ENCODE measurements at regions not wholly inside any gene's neighbourhood (a gene's known extent, or its start where the extent isn't known, plus 50 kb on each side); places are given as distances from the start of the nearest gene placed in this dataset.

DNA sequence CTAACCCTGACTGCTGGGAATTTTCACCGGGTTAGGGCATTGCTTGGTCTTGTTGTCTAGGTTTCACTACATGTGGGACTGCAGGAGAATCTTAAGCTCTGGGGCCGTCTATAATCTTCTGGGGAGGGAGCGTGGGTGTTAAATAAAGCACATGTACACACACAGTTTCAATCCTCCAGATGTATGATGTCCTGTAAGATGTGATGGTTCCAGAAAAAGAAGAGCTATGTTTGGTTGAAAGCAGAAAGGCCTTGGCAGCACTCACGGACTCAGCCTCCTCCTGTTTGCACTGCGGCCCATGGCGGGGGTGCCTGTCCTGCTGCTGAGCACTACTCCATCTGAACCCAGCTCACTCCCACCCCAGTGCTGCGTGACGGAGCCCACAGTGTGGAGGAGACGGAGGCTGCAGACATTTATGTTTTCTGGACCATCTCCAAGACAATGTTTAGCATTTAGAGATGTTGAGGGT, 343.5 kb downstream of the TEX29 start:
- no peaks in the 10 kb centered on the region for H3F3A ChIP-seq (replicated peaks; ENCODE audit: insufficient read depth)
- H3K4me1 ChIP-seq (ENCODE audit: control insufficient read depth in 1 of 2, insufficient read depth in 2 of 2, low read depth in 1 of 2, low read length in 1 of 2), result no peaks in the 10 kb centered on the region
- H3K4me2 ChIP-seq, result no peak overlapping the region
- no peaks in the 10 kb centered on the region for H3K36me3 ChIP-seq (replicated peaks in 1 of 2; ENCODE audit: control insufficient read depth in 1 of 2, insufficient read depth in 2 of 2, low read length in 1 of 2)
- H2AFZ ChIP-seq (ENCODE audit: low read depth), result no peak overlapping the region
- H3K27me3 ChIP-seq (ENCODE audit: insufficient read depth), result no peaks in the 10 kb centered on the region
- H3K4me3 ChIP-seq (ENCODE audit: low read depth in 2 of 2, low read length in 1 of 2), result no peak overlapping the region
- TF ChIP-seq YY1 (IDR thresholded peaks at IDR 0.05; ENCODE audit: low read depth) (no peak), SIN3A (IDR thresholded peaks at IDR 0.05; ENCODE audit: borderline replicate concordance, low read depth, low read length) (no peak), POLR2AphosphoS5 (IDR thresholded peaks at IDR 0.05; ENCODE audit: low read depth, low read length) (no peak), RFX5 (IDR thresholded peaks at IDR 0.05; ENCODE audit: low read length) (no peak), FOXM1 (IDR thresholded peaks at IDR 0.05; ENCODE audit: low read depth) (no peak), FOSL2 (IDR thresholded peaks at IDR 0.05; ENCODE audit: borderline replicate concordance, low read depth) (no peak), TCF12 (IDR thresholded peaks at IDR 0.05) (no peak), JUND (IDR thresholded peaks at IDR 0.05) (no peak), TAF1 (IDR thresholded peaks at IDR 0.05; ENCODE audit: borderline replicate concordance, low read depth, low read length) (no peak), GATA2 (CRISPR knock-in tag; IDR thresholded peaks at IDR 0.05) (no peak), RCOR1 (IDR thresholded peaks at IDR 0.05; ENCODE audit: low read length) (no peak), FOXJ3 (CRISPR knock-in tag; IDR thresholded peaks at IDR 0.05) (no peak)
- TF ChIP-seq, protein P1, sequence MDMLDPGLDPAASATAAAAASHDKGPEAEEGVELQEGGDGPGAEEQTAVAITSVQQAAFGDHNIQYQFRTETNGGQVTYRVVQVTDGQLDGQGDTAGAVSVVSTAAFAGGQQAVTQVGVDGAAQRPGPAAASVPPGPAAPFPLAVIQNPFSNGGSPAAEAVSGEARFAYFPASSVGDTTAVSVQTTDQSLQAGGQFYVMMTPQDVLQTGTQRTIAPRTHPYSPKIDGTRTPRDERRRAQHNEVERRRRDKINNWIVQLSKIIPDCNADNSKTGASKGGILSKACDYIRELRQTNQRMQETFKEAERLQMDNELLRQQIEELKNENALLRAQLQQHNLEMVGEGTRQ (IDR thresholded peaks at IDR 0.05; ENCODE audit: borderline replicate concordance, low read depth, low read length), result no peak
- TF ChIP-seq, protein P2, sequence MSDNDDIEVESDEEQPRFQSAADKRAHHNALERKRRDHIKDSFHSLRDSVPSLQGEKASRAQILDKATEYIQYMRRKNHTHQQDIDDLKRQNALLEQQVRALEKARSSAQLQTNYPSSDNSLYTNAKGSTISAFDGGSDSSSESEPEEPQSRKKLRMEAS (IDR thresholded peaks at IDR 0.05; ENCODE audit: low read depth), result no peak
- TF ChIP-seq, protein P3, sequence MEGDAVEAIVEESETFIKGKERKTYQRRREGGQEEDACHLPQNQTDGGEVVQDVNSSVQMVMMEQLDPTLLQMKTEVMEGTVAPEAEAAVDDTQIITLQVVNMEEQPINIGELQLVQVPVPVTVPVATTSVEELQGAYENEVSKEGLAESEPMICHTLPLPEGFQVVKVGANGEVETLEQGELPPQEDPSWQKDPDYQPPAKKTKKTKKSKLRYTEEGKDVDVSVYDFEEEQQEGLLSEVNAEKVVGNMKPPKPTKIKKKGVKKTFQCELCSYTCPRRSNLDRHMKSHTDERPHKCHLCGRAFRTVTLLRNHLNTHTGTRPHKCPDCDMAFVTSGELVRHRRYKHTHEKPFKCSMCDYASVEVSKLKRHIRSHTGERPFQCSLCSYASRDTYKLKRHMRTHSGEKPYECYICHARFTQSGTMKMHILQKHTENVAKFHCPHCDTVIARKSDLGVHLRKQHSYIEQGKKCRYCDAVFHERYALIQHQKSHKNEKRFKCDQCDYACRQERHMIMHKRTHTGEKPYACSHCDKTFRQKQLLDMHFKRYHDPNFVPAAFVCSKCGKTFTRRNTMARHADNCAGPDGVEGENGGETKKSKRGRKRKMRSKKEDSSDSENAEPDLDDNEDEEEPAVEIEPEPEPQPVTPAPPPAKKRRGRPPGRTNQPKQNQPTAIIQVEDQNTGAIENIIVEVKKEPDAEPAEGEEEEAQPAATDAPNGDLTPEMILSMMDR (IDR thresholded peaks at IDR 0.05), result no peak
- TF ChIP-seq, protein P4, sequence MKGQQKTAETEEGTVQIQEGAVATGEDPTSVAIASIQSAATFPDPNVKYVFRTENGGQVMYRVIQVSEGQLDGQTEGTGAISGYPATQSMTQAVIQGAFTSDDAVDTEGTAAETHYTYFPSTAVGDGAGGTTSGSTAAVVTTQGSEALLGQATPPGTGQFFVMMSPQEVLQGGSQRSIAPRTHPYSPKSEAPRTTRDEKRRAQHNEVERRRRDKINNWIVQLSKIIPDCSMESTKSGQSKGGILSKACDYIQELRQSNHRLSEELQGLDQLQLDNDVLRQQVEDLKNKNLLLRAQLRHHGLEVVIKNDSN (IDR thresholded peaks at IDR 0.05; ENCODE audit: borderline replicate concordance, low read depth), result no peak
- TF ChIP-seq, protein P5, sequence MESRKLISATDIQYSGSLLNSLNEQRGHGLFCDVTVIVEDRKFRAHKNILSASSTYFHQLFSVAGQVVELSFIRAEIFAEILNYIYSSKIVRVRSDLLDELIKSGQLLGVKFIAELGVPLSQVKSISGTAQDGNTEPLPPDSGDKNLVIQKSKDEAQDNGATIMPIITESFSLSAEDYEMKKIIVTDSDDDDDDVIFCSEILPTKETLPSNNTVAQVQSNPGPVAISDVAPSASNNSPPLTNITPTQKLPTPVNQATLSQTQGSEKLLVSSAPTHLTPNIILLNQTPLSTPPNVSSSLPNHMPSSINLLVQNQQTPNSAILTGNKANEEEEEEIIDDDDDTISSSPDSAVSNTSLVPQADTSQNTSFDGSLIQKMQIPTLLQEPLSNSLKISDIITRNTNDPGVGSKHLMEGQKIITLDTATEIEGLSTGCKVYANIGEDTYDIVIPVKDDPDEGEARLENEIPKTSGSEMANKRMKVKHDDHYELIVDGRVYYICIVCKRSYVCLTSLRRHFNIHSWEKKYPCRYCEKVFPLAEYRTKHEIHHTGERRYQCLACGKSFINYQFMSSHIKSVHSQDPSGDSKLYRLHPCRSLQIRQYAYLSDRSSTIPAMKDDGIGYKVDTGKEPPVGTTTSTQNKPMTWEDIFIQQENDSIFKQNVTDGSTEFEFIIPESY (IDR thresholded peaks at IDR 0.05; ENCODE audit: borderline replicate concordance, low read depth), result no peak
- TF ChIP-seq, protein P6, sequence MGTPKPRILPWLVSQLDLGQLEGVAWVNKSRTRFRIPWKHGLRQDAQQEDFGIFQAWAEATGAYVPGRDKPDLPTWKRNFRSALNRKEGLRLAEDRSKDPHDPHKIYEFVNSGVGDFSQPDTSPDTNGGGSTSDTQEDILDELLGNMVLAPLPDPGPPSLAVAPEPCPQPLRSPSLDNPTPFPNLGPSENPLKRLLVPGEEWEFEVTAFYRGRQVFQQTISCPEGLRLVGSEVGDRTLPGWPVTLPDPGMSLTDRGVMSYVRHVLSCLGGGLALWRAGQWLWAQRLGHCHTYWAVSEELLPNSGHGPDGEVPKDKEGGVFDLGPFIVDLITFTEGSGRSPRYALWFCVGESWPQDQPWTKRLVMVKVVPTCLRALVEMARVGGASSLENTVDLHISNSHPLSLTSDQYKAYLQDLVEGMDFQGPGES (IDR thresholded peaks at IDR 0.05; ENCODE audit: low read depth, low read length), result no peak
- no peaks in the 10 kb centered on the region for H3K9me2 ChIP-seq
- no peaks in the 10 kb centered on the region for H3K79me2 ChIP-seq (ENCODE audit: insufficient read depth)
- no peaks in the 10 kb centered on the region for H3K9me3 ChIP-seq
- ChIA-PET CTCF (no interaction called here), POLR2A (no interaction called here)
- H3K9ac ChIP-seq, result no peak overlapping the region
- no peak for DNase-seq
- 26% methylated on average over 6 of the region's 9 CpGs for WGBS (ENCODE audit: low lambda C conversion rate)
- no peak overlapping the region for H3K27ac ChIP-seq (ENCODE audit: low read depth in 2 of 2, low read length in 1 of 2)
- H4K20me1 ChIP-seq (ENCODE audit: insufficient read depth), result no peaks in the 10 kb centered on the region

Data from SK-N-SH (cell line).